Effector CD4-positive, alpha-beta T cell (primary cell): ENCODE measurements at regions not wholly inside any gene's neighbourhood (a gene's known extent, or its start where the extent isn't known, plus 50 kb on each side); places are given as distances from the start of the nearest gene placed in this dataset.
"Not testable (repeated sequence)": the region's sequence is repeated elsewhere in the genome, so short reads cannot be mapped to it uniquely, and the experiment has no call there.

ENCODE experiments used
- DNase-seq: peaks from one replicate; pipeline ENCODE4 v3.0.0-alpha.2; 2020

- not testable (repeated sequence) for DNase-seq
Observed at GRCh38 chr5:174498575-174498974, 225.8 kb upstream of the MSX2 start.

GRCh38 chr5:174500636-174501035 is 223.7 kb upstream of the MSX2 start:
- DNase-seq, result no peak

DNA sequence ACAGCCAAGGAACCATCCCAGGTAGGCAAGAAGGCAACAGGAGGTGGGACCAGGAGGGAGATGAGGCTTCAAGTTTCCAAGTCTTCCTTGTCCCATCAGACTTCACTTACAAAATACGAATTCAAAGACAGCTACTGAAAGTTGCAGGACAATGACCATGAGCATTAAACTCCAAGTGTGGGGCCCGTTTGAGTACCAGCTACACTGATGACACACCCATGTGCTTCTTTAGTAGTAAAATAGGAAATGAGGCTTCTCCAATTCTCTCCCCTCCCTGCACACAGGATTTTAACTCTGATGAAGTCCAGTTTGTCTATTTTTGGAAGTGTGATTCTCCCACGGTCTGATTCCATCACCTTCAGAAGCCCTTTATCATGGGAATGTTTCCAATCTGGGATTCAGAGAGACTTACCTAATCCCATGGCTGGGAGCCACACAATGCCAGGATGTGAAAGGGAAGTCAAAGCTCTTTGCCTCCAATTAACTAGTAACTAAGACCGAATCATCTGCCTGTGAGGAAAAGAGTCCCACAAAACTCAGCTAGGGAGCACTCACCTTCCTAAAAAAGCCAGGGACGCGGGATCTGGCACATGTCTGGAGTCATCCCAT is 222.8 kb upstream of the MSX2 start:
- no peak for DNase-seq

- no peak for DNase-seq
Observed at GRCh38 chr5:174503086-174503460, 221.3 kb upstream of the MSX2 start.

- no peak for DNase-seq
Observed at GRCh38 chr5:174503461-174504265, 220.7 kb upstream of the MSX2 start.

DNA sequence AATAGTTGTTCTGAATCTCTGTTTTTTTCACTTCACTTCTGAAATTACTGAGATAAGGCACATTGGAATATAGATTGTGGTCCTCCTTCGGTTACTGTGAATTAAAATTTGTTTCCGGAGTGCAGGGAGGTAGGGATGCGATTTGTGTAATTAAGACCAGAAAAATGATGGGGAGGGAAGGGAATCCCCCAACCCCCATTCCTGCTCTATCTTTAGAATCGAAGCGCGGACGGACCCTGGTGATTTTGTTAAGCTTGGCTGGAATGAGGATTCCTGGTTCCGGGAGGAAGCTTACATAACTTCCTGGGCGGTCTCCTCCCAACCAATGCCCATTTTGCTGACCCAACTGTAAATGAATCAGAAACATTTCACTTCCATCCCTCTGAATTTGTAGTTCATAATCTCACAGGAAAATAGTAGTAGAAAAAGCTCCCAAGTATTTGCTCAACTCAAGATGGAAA is 220.1 kb upstream of the MSX2 start:
- DNase-seq, result no peak

GRCh38 chr5:174505621-174506020 is 218.8 kb upstream of the MSX2 start:
- no peak for DNase-seq

DNA sequence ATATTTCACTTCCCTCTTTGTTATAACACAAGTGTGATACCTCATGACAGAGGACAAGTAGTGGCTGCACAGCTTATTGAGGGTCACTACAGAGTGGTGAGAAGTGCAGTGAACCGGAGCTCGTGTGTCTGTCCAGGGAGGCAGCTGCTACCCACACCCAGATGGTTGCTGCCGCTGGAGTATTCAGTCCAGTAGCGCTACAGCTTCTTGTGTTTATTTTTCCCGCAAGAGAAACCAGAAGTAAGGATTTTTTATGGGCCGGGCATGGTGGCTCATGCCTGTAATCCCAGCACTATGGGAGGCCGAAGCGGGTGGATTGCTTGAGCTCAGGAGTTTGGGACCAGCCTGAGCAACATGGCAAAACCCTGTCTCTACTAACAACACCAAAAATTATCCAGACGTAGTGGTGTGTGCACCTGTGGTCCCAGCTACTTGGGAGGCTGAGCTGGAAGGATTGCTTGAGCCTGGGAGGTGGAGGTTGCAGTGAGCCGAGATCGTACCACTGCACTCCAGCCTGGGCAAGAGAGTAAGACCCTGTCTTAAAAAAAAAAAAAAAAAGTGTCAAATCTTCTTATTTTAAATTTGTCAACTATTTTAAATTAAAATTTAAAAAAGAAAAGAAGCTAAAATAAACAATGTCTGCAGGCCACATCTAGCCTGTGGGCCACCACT is 213.5 kb upstream of the MSX2 start:
- DNase-seq, result not testable (repeated sequence)

DNA sequence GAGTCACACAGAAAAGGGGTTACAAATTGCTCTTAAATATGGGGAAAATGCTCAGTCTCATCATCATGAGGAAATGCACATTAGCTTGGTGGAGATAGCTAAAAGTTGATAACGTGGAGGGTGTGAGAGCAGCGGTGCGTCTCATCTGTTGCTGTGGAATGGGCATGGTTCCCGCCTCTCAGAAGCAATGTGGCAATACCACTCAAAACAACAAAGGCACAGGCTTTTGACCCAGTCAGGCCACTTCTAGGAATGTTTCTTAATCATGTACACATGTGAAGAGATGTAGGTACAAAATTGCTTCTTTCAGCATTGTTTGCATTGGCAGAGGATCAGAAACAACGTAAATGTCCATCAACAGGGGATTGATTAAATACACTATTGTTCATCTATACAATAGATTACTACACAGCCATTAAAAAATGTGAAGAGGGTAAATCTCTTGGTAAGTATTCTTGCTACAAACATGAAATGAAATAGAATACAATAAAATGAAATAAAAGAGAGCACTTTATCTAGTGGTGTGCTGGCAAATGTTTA is 212.6 kb upstream of the MSX2 start:
- no peak for DNase-seq

DNA sequence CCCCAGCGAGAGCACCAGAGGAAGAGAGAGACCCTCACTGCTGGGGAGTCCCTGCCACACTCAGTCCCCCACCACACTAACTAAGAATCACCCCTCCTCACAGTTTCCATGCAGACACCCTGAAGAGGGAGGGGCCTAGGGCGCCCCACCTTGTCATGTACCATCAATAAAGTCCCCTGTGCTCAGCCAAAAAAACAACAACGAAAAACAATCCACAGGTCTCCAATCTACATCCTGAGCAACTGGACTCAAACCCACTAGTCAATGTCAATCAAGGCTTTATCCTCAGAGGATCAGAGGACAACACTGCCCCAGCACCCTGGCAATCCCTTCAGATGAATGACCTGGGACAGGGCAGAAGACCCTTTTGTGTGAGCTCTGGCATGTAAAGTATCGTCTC is 210.1 kb upstream of the MSX2 start:
- DNase-seq, result no peak

- no peak for DNase-seq
Observed at GRCh38 chr5:174514983-174515394, 209.4 kb upstream of the MSX2 start.

DNA sequence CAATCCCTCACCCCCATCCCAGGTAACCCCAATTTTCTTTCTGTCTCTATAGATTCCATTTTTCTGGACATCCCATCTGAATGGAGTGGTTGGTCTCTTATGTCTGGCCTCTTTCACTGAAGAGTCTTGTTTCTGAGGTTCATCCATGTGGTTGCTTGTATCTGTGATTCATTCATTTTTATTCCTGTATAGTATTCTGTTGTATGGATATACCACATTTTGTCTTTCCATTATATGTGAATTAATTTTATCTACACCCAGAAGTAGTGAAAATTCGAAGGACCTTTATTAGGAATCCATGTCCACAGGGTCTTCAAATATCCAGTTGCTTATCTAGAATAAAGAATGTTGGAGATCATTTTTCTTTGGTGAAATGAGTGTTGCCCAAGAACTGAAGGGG is 207.6 kb upstream of the MSX2 start:
- no peak for DNase-seq

- DNase-seq, result no peak
Observed at GRCh38 chr5:174518512-174518911, 205.9 kb upstream of the MSX2 start.

DNA sequence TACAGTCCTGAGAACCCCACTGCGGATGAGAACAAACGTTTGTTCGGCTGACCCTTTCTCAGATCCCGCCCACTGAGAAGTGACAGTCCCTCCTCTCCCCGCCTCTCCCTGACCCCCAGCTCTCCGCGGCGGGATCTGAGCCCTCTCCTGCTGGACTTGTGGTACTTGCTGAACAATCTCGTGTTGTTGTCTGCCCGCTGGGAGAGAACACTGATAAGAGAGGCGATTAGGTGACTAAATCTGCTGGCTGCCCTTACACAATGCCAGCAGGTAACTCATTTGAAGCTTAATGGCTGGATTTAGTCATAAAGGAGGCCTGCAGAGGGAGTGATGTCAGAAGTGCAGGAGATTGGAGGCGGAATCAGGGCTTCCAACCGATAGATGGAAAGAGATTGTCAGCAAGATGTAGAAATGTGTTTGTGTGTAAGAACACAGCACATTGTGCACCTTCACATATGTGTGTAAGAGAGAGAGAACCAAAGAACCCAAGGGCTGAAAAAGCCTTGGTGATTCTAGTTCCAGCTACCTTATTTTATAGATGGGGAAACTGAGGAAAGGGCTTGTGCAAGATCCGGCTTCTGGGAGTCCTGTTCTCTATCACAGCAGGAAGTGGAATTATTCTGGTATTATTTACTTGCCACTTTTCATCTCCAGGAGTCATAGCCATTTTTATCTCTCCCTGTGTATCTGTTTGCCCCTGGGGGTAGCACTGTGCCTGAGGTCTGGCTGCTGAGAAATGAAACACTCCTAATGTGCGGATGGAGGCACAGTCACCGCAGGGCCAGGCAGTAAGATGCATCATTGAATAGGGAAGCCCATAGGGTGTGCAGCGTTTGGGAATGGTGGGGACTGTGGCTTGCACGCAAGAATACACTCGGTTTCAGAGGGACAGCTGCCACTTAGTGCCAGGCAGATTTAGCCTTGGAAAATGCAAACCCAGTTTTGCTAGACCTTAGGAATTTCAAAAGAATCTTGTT is 203.7 kb upstream of the MSX2 start:
- no peak for DNase-seq

DNA sequence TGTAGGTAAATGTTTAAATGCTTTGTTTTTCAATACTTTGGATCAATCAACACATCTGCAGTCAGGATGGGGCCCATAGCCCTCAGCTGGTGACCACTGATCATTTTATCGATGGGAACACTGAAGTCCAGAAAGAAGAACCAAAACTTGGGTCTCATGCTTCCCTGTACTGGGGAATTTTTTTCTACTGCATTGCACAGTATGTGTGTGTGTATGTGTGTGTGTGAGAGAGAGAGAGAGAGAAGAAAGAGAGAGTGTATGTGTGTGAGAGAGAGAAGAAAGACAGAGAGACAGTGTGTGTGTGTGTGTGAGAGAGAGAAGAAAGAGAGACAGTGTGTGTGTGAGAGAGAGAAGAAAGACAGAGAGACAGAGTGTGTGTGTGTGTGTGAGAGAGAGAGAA is 202.9 kb upstream of the MSX2 start:
- DNase-seq, result no peak

DNA sequence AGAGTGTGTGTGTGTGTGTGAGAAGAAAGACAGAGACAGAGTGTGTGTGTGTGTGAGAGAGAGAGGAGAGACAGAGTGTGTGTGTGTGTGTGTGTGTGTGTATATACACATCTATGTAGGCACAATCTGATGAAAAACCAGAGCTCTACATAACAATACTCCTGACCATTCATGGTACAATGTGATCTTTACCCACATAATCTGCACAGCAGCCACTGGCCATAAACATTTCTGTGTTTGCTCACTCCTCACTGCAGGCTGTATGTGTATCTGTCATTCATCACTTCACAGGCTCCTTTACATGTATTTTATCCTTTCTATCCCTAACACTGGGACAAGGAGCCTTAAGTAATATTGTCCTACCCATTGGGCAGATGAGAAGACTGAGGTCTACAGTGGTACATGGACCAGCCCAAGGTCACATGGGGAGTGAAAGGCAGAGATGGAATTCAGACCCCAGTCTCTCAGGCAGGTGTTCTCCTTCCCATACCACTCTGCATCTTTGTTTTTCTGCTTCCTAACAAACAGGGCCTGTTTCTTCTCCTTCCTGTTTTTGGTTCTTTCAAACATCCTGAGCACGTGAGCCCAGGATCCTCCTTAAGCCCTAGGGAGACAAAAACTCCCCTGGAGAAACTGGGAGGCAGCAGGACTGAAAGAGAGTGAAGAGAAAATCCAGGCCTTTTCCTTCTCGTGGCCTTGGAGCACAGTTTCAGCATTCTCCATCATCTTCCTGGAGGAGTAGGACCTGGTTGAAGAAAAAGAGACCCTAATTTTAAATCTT is 201.7 kb upstream of the MSX2 start:
- DNase-seq, result no peak

GRCh38 chr5:174523311-174524071 is 200.9 kb upstream of the MSX2 start:
- no peak for DNase-seq

- no peak for DNase-seq
Observed at GRCh38 chr5:174524351-174524750, 200.0 kb upstream of the MSX2 start.

- DNase-seq, result no peak
Observed at GRCh38 chr5:174526177-174526576, 198.2 kb upstream of the MSX2 start.

- no peak for DNase-seq
Observed at GRCh38 chr5:174527916-174528540, 196.4 kb upstream of the MSX2 start.
